Spleen (tissue), 11 donors: ENCODE measurements at regions not wholly inside any gene's neighbourhood (a gene's known extent, or its start where the extent isn't known, plus 50 kb on each side); places are given as distances from the start of the nearest gene placed in this dataset.
A peak's percentile ranks its signal among the peaks of the same experiment; 100 is the strongest.
"Not testable (repeated sequence)": the region's sequence is repeated elsewhere in the genome, so short reads cannot be mapped to it uniquely, and the experiment has no call there.

Source experiments
- DNase-seq: peaks from one replicate; pipeline ENCODE4 v3.0.0-alpha.2; 2020
- H3K27ac ChIP-seq, 8 donors: fragments of 200-600 bp; sonication (generic) in 7 of 8; 1 replicate in 4 of 8; 2 replicates in 4 of 8; pipeline versions ENCODE4 v1.5.0 to v1.8.0; 2016 to 2021; ENCODE audit warnings: inconsistent platforms in 4 of 8, mild to moderate bottlenecking in 4 of 8, moderate library complexity in 1 of 8
- H3K27me3 ChIP-seq, 7 donors: fragments of 200-600 bp; sonication (generic) in 6 of 7; replicated peaks in 1 of 7; 1 replicate in 4 of 7; 2 replicates in 3 of 7; pipeline versions ENCODE4 v1.5.0 to v1.8.0; 2016 to 2021; ENCODE audit warnings: inconsistent platforms in 3 of 7, mild to moderate bottlenecking in 1 of 7
- H3K36me3 ChIP-seq, 6 donors: fragments of 200-600 bp; sonication (generic) in 5 of 6; 1 replicate in 4 of 6; 2 replicates in 2 of 6; pipeline versions ENCODE4 v1.5.0 to v1.8.0; 2016 to 2021; ENCODE audit warnings: inconsistent platforms in 2 of 6
- H3K4me1 ChIP-seq, 6 donors: fragments of 200-600 bp; sonication (generic) in 5 of 6; 1 replicate in 3 of 6; 2 replicates in 3 of 6; pipeline versions ENCODE4 v1.5.0 to v1.8.0; 2016 to 2021; ENCODE audit warnings: inconsistent platforms in 3 of 6
- H3K4me3 ChIP-seq, 8 donors: fragments of 200-600 bp; sonication (generic) in 7 of 8; 1 replicate in 4 of 8; 2 replicates in 4 of 8; pipeline versions ENCODE4 v1.5.0 to v1.8.0; 2016 to 2021; ENCODE audit warnings: inconsistent platforms in 4 of 8, mild to moderate bottlenecking in 4 of 8, moderate library complexity in 2 of 8
- H3K9me3 ChIP-seq, 8 donors: fragments of 200-600 bp; sonication (generic) in 7 of 8; 1 replicate in 4 of 8; 2 replicates in 4 of 8; pipeline versions ENCODE4 v1.5.0 to v1.8.0; 2016 to 2021; ENCODE audit warnings: inconsistent platforms in 4 of 8
- POLR2A ChIP-seq, 3 donors: fragments of 450-650 bp; IDR thresholded peaks; one replicate each; pipeline ENCODE4 v1.5.1; 2017; ENCODE audit warnings: antibody characterized with exemption in 3 of 3, mild to moderate bottlenecking in 1 of 3
- POLR2AphosphoS5 ChIP-seq, 3 donors: sonication (generic); formaldehyde crosslinking; IDR thresholded peaks; one replicate each; pipeline ENCODE4 v1.5.1; 2017; ENCODE audit warnings: antibody characterized with exemption in 3 of 3
- WGBS, 5 donors: extraction: QIAGEN DNeasy Blood & Tissue Kit in 3 of 5; methylation state at CpG; one replicate each; pipeline versions ENCODE4 v1.1.5 to v1.1.7; 2013 to 2018; 5-methylcytosine and 5-hydroxymethylcytosine counted together
- intact Hi-C: fragments of 100-400 bp; cut with DNase I; formaldehyde crosslinking; loops from one replicate; pipeline ENCODE4 v1.15.0; 2023; ENCODE audit warnings: low total_unique reads
- TF ChIP-seq, protein P1 (sequence below), 11 experiments: fragments of 200-600 bp in 7 of 11; fragments of 450-650 bp in 4 of 11; sonication (generic) in 4 of 11; IDR thresholded peaks in 8 of 11; conservative IDR thresholded peaks in 3 of 11; 1 replicate in 7 of 11; 2 replicates in 4 of 11; pipeline versions ENCODE4 v1.4.0 to v1.8.0; 2016 to 2021; ENCODE audit warnings: antibody characterized with exemption in 11 of 11, inconsistent platforms in 4 of 11, mild to moderate bottlenecking in 1 of 11
- donor health status: healthy with polysubstance abuse.
- donor health status: DM: no; HTN: no; CAD: no; lungs with moderate emphysema.
- donor health status: DM: no; HTN: no; CAD: no.
- donor health status: Bipolar disorder and iron deficiency.
- donor health status: healthy.
- donor health status: DM: no; HTN: no; CAD: no.
- donor health status: DM: yes; HTN: yes; CAD: no.

DNA sequence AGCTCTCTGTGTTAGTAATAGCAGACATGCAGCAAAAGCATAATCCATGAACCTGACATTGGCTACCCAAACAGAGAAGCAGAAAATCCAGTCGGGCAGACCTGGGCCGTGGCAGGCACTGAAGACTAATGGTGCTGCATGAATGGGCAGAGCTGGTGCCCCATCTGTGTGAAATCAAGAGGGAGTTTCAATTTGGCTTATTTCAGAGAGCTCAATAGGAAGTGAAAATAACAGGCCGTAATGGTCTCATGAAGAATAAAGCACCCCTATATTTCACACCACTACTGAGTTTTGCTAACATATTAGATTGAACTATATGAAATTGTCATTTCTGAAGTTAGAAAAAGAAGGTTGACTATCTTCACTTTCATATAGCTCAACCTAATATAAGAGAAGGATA lies 149.7 kb downstream of the ENC1 start:
- WGBS, 5 donors, result 57 to 73% (median 65%) methylated on average over 3 of the region's 3 CpGs
- peaks cover 0 to 7% (median 5%) of the 10 kb centered on the region in 6 donors for H3K4me1 ChIP-seq
- no peak for TF ChIP-seq POLR2AphosphoS5 (IDR thresholded peaks at IDR 0.05)
- TF ChIP-seq, protein P1, sequence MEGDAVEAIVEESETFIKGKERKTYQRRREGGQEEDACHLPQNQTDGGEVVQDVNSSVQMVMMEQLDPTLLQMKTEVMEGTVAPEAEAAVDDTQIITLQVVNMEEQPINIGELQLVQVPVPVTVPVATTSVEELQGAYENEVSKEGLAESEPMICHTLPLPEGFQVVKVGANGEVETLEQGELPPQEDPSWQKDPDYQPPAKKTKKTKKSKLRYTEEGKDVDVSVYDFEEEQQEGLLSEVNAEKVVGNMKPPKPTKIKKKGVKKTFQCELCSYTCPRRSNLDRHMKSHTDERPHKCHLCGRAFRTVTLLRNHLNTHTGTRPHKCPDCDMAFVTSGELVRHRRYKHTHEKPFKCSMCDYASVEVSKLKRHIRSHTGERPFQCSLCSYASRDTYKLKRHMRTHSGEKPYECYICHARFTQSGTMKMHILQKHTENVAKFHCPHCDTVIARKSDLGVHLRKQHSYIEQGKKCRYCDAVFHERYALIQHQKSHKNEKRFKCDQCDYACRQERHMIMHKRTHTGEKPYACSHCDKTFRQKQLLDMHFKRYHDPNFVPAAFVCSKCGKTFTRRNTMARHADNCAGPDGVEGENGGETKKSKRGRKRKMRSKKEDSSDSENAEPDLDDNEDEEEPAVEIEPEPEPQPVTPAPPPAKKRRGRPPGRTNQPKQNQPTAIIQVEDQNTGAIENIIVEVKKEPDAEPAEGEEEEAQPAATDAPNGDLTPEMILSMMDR (IDR thresholded peaks at IDR 0.05 in 8 of 11, conservative IDR thresholded peaks at IDR 0.05 in 3 of 11), result no peak
- TF ChIP-seq POLR2A (IDR thresholded peaks at IDR 0.05), result no peak
- H3K4me3 ChIP-seq, result no peak overlapping the region
- intact Hi-C loops, result no loop called here
- no peaks in the 10 kb centered on the region for H3K9me3 ChIP-seq
- H3K36me3 ChIP-seq, result no peaks in the 10 kb centered on the region
- no peak overlapping the region for H3K27ac ChIP-seq
- H3K27me3 ChIP-seq, result no peaks in the 10 kb centered on the region
- peak; percentile 79 for DNase-seq

DNA sequence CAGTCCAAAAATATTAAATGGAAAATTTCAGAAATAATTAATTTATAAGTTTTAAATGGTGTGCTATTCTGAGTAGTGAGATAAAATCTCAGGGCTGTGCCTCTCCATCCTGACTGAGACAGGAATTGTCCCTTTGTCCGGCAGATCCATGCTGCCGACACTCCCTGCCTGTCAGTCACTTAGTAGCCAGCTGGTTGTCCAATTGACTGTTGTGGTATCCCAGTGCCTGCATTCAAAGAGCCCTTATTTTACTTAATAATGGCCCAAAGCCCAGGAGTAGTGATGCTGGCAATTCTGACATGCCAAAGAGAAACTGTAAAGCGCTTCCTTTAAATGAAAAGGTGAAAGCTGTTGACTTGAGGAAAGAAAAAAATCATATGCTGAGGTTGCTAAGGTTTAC lies 157.5 kb downstream of the ENC1 start:
- H3K27ac ChIP-seq, result no peak overlapping the region
- H3K9me3 ChIP-seq, result no peaks in the 10 kb centered on the region
- 68 to 86% (median 83%) methylated on average over 3 of the region's 3 CpGs for WGBS, 5 donors
- no peaks in the 10 kb centered on the region for H3K36me3 ChIP-seq
- DNase-seq, result no peak
- H3K4me1 ChIP-seq, result no peaks in the 10 kb centered on the region
- no peaks in the 10 kb centered on the region for H3K27me3 ChIP-seq
- no peak overlapping the region for H3K4me3 ChIP-seq
- intact Hi-C loops, result no loop called here
- no peak for TF ChIP-seq POLR2AphosphoS5 (IDR thresholded peaks at IDR 0.05)
- TF ChIP-seq, protein P1 (IDR thresholded peaks at IDR 0.05 in 8 of 11, conservative IDR thresholded peaks at IDR 0.05 in 3 of 11), result no peak
- TF ChIP-seq POLR2A (IDR thresholded peaks at IDR 0.05), result no peak

DNA sequence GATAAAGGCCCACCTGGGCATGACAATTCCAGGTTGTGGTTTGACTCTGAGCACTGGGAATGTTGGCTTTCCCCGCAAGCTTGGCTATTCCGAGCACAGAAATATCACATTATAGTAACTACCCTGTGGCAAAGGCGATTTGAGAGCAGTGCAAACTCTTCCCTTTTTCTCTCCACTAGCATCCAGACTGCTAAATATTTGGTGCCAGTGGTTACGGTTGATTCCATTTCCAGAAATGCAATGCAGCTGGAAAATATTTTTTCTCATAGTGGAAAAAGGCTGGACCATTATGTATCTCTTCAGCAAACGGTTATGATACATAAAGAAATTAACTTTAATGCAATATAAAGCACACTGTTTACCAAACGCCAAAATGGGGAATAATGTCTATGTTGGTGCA lies 158.0 kb downstream of the ENC1 start:
- DNase-seq, result no peak
- Histone ChIP-seq H3K9me3 (no peaks in the 10 kb centered on the region), H3K36me3 (no peaks in the 10 kb centered on the region), H3K27me3 (peaks cover 0 to 4% (median 0%) of the 10 kb centered on the region in 7 donors), H3K4me1 (no peaks in the 10 kb centered on the region), H3K4me3 (no peak overlapping the region), H3K27ac (no peak overlapping the region)
- WGBS, 5 donors, result 83 to 96% (median 89%) methylated on average over 6 of the region's 6 CpGs
- TF ChIP-seq POLR2AphosphoS5 (IDR thresholded peaks at IDR 0.05) (no peak), POLR2A (IDR thresholded peaks at IDR 0.05) (no peak)
- TF ChIP-seq, protein P1 (IDR thresholded peaks at IDR 0.05 in 8 of 11, conservative IDR thresholded peaks at IDR 0.05 in 3 of 11), result no peak
- intact Hi-C loops, result no loop called here

DNA sequence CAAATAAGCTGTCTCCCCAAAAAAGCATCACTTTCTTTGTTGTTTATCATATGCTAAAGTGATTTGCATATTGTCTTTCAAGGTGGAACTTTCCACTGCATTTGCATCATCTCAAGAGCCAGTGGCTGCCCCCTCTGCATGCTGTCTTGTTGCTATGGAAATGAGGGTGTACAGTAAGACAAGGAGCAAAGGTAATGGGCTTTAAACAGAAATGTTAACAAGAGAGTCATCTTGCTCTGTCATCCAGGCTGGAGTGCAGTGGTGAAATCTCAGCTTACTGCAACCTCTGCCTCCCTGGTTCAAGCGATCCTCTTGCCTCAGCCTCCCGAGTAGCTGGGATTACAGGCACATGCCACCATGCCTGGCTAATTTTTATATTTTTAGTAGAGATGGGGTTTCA lies 159.2 kb downstream of the ENC1 start:
- H3K36me3 ChIP-seq, H3K27me3 ChIP-seq, intact Hi-C loops, H3K4me3 ChIP-seq, DNase-seq, H3K27ac ChIP-seq, H3K4me1 ChIP-seq, H3K9me3 ChIP-seq: not testable (repeated sequence)
- WGBS, 5 donors, result 86 to 94% (median 90%) methylated on average over 2 of the region's 2 CpGs

DNA sequence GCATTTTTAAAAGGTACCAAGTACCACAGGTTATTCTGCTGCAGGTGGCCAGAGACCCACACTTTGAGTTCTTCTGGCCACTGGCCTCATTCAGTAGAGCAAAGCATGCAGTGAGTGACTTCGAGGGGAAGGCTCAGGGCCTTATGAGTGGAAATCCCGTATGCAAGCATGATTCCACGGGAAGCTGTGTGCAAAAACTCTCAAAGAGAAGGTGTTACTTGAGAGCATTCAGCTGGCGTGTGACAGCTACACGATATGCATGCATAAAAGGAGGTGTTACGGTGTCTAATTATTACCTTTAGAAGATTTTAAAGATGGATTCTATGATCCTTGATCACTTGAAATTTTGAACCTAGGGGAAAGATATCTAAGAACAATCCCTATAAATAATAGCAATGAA lies 160.3 kb downstream of the ENC1 start:
- Histone ChIP-seq H3K27me3 (peaks cover 0 to 4% (median 0%) of the 10 kb centered on the region in 7 donors), H3K27ac (no peak overlapping the region), H3K4me1 (no peaks in the 10 kb centered on the region), H3K9me3 (no peaks in the 10 kb centered on the region), H3K4me3 (no peak overlapping the region), H3K36me3 (no peaks in the 10 kb centered on the region)
- no peak for DNase-seq
- 80 to 96% (median 94%) methylated on average over 6 of the region's 6 CpGs for WGBS, 5 donors
- intact Hi-C loops, result no loop called here
- TF ChIP-seq POLR2AphosphoS5 (IDR thresholded peaks at IDR 0.05) (no peak), POLR2A (IDR thresholded peaks at IDR 0.05) (no peak)
- TF ChIP-seq, protein P1 (IDR thresholded peaks at IDR 0.05 in 8 of 11, conservative IDR thresholded peaks at IDR 0.05 in 3 of 11), result no peak
